ENCODE measurements at regions not wholly inside any gene's neighbourhood (a gene's known extent, or its start where the extent isn't known, plus 50 kb on each side); places are given as distances from the start of the nearest gene placed in this dataset.

DNA sequence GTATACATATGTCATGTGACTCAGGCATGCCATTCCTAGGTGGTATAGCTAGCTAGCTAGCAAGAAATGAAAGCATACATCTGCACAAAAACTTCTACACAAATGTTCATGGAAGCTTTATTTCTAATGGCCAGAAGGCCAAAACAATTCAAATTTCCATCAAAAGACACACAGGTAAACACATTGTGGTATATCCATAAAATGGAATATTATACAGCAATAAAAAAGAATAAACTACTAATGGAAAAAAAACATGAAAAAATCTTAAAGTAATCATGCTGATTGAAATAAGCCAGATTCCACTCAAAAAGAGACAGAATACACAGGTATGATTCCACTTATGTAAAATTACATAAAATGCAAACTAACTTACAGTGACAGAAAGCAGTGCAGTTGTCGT is 154.3 kb downstream of the MACC1 start:
- Histone ChIP-seq H2BK5ac (ENCODE audit: low read depth, low read length) (no peak overlapping the region), H3K23ac (ENCODE audit: insufficient read length) (no peak overlapping the region), H4K8ac (ENCODE audit: extremely low read depth, insufficient read depth, low read length) (no peak overlapping the region), H3K4me2 (ENCODE audit: insufficient read depth in 1 of 2, low read depth in 2 of 2, low read length in 2 of 2) (no peak overlapping the region), H2BK120ac (replicated peaks; ENCODE audit: low read depth, low read length) (no peak overlapping the region), H3K79me1 (ENCODE audit: low read depth, low read length) (peaks cover 2% of the 10 kb centered on the region; the same call in 1 of the 2 replicates), H3K56ac (replicated peaks; ENCODE audit: insufficient read length, low read depth, low read length) (no peak overlapping the region), H3K18ac (ENCODE audit: extremely low read depth, low read length) (no peak overlapping the region), H3K14ac (ENCODE audit: insufficient read length) (no peak overlapping the region), H3K27me3 (replicated peaks in 1 of 4; ENCODE audit: control insufficient read depth in 3 of 4, extremely low read depth in 1 of 4, insufficient read depth in 3 of 4, low read length in 3 of 4) (no peaks in the 10 kb centered on the region), H3K4me1 (replicated peaks in 1 of 4; ENCODE audit: control insufficient read depth in 3 of 4, insufficient read depth in 4 of 4, low read length in 3 of 4) (peaks cover 4 to 11% (median 6%) of the 10 kb centered on the region in 4 experiments; a peak in 4 of 7 replicates), H4K91ac (replicated peaks; ENCODE audit: insufficient read length, low read length) (no peak overlapping the region), H2AFZ (ENCODE audit: low read length) (no peak overlapping the region), H2BK12ac (ENCODE audit: low read depth, low read length) (no peak overlapping the region), H3K9me3 (ENCODE audit: insufficient read depth in 2 of 2, low read depth in 1 of 2, low read length in 1 of 2) (peaks cover 11 to 12% of the 10 kb centered on the region in 2 experiments), H3K79me2 (ENCODE audit: control insufficient read depth in 1 of 2, insufficient read depth in 2 of 2, low read length in 2 of 2) (peaks cover 0 to 89% of the 10 kb centered on the region in 2 experiments; a peak in 3 of 4 replicates), H2BK20ac (ENCODE audit: low read length) (no peak overlapping the region), H3K27ac (ENCODE audit: low read depth, low read length) (no peak overlapping the region), H2AK5ac (ENCODE audit: low read depth, low read length) (no peak overlapping the region), H3K23me2 (ENCODE audit: low read depth, low read length) (no peaks in the 10 kb centered on the region; the same call in 1 of the 2 replicates), H3K4me3 (ENCODE audit: extremely low read depth in 1 of 4, insufficient read depth in 2 of 4, low read depth in 3 of 4, low read length in 4 of 4) (no peak overlapping the region), H3K36me3 (ENCODE audit: control insufficient read depth in 2 of 4, insufficient read depth in 4 of 4, low read length in 3 of 4) (peaks cover 0 to 16% (median 6%) of the 10 kb centered on the region in 4 experiments; a peak in 4 of 8 replicates), H2BK15ac (ENCODE audit: low read length) (no peak overlapping the region), H4K5ac (ENCODE audit: insufficient read length, low read depth, low read length) (no peak overlapping the region), H3K4ac (replicated peaks; ENCODE audit: insufficient read length, low read depth, low read length) (no peak overlapping the region), H3K9ac (replicated peaks in 1 of 4; ENCODE audit: extremely low read depth in 1 of 4, low read depth in 3 of 4, low read length in 3 of 4) (no peak overlapping the region), H4K20me1 (replicated peaks in 1 of 2; ENCODE audit: control insufficient read depth in 1 of 2, insufficient read depth in 2 of 2, low read length in 2 of 2) (no peaks in the 10 kb centered on the region)
- ChIA-PET CTCF (ENCODE audit: partially characterized antibody) (no interaction called here), POLR2A (ENCODE audit: partially characterized antibody) (no interaction called here)
- no peak for FAIRE-seq
- TF ChIP-seq KDM1A (IDR thresholded peaks at IDR 0.05; ENCODE audit: borderline replicate concordance, low read length) (peak; percentile 96), KDM5A (IDR thresholded peaks at IDR 0.05; ENCODE audit: low read length) (no peak), HDAC2 (IDR thresholded peaks at IDR 0.05; ENCODE audit: borderline replicate concordance in 1 of 2, low read depth in 2 of 2, low read length in 2 of 2) (peak in 1 of 2 experiments; percentile 74; a peak in 1 of 4 replicates)
- no peak for DNase-seq (ENCODE audit: low read depth in 1 of 2, low spot score in 2 of 2)
- 94% methylated on average over 1 of the region's 1 CpG; no CpG with 5 or more reads in 1 of the 2 experiments for WGBS, 2 experiments (ENCODE audit: extremely low coverage in 1 of 2, insufficient coverage in 1 of 2, insufficient read length in 1 of 2, insufficient replicate concordance in 2 of 2, low coverage in 1 of 2, low lambda C conversion rate in 2 of 2, missing lambda C conversion rate in 1 of 2)

Measured in H1 (cell line).